ENCODE measurements at regions not wholly inside any gene's neighbourhood (a gene's known extent, or its start where the extent isn't known, plus 50 kb on each side); places are given as distances from the start of the nearest gene placed in this dataset.

DNA sequence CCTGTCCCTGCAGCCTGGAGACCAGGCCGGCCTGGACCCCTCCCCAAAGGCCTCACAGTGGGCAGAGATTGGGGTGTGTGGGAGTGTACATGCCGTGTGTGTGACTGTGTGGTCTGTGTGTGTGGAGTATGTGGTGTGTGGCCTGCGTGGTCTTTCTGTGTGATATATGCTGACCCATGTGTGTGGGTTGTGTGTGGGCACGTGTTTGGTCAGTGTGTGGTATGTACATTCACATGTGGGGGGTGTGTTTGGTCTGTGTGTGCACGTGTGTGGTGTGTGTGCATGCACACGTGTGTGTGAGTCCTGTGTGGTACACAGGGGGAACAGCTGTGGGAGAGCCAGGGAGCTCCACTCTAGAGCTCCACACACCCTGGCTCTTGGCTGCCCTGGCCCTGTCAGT is 1185.1 kb downstream of the BRD1 start:
- peak overlapping the region in 10 of 11 experiments; percentile 56 to 98 (median 89); a peak in 17 of 22 replicates for H3K4me2 ChIP-seq
- no peaks in the 10 kb centered on the region for H3K27me3 ChIP-seq
- H3K4me3 ChIP-seq: no peak overlapping the region
- no peaks in the 10 kb centered on the region for H3K36me3 ChIP-seq
- TF ChIP-seq Cebpa-rat (IDR thresholded peaks at IDR 0.05): no peak
- H3K4me1 ChIP-seq: peaks cover 38 to 99% (median 95%) of the 10 kb centered on the region in 10 experiments
- H3K27ac ChIP-seq: peak overlapping the region in 3 of 11 experiments; percentile 72 to 92 (median 74); a peak in 5 of 22 replicates
- H4K20me1 ChIP-seq: peaks cover 0 to 80% (median 13%) of the 10 kb centered on the region in 11 experiments; a peak in 14 of 22 replicates
- H3K9me3 ChIP-seq (replicated peaks in 1 of 11): no peaks in the 10 kb centered on the region
- H3K9ac ChIP-seq: peak overlapping the region in 2 of 11 experiments; percentile 64 to 70; a peak in 1 of 22 replicates

DNA sequence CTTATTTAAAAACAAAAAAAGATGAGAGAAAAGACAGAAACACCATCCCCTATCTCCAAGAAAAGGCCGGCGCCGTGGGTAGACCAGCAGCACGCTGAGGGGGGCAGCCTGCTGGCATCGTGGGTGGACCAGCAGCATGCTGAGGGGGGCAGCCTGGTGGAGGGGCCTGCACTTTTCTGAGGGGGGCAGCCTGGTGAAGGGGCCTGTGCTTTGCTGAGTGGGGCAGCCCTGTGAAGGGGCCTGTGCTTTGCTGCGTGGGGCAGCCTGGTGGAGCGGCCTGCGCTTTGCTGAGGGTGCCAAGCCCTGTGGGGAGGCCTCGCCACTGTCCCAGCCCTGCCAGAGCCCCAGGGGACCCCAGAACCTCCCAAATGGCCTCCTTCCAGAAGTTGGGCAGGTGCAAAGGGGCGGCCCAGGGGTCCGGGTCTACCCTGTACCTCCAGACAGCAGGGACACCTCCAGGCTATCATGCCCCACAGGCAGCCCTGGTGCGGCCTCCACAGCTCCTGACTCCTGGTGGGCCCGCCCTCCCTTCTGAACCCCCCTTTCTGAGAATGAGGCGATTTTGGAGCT is 1185.7 kb downstream of the BRD1 start:
- H3K4me3 ChIP-seq: no peak overlapping the region
- H3K9ac ChIP-seq: peak overlapping the region in 5 of 11 experiments; percentile 8 to 70 (median 62); a peak in 8 of 22 replicates
- TF ChIP-seq Cebpa-rat (IDR thresholded peaks at IDR 0.05): no peak
- H3K36me3 ChIP-seq: no peaks in the 10 kb centered on the region
- no peaks in the 10 kb centered on the region for H3K27me3 ChIP-seq
- H3K4me1 ChIP-seq: peaks cover 39 to 100% (median 98%) of the 10 kb centered on the region in 10 experiments
- H3K4me2 ChIP-seq: peak overlapping the region; percentile 37 to 98 (median 87); a peak in 21 of 22 replicates
- no peaks in the 10 kb centered on the region for H3K9me3 ChIP-seq (replicated peaks in 1 of 11)
- peaks cover 0 to 79% (median 13%) of the 10 kb centered on the region in 11 experiments; a peak in 14 of 22 replicates for H4K20me1 ChIP-seq
- H3K27ac ChIP-seq: peak overlapping the region in 6 of 11 experiments; percentile 40 to 92 (median 70); a peak in 11 of 22 replicates

DNA sequence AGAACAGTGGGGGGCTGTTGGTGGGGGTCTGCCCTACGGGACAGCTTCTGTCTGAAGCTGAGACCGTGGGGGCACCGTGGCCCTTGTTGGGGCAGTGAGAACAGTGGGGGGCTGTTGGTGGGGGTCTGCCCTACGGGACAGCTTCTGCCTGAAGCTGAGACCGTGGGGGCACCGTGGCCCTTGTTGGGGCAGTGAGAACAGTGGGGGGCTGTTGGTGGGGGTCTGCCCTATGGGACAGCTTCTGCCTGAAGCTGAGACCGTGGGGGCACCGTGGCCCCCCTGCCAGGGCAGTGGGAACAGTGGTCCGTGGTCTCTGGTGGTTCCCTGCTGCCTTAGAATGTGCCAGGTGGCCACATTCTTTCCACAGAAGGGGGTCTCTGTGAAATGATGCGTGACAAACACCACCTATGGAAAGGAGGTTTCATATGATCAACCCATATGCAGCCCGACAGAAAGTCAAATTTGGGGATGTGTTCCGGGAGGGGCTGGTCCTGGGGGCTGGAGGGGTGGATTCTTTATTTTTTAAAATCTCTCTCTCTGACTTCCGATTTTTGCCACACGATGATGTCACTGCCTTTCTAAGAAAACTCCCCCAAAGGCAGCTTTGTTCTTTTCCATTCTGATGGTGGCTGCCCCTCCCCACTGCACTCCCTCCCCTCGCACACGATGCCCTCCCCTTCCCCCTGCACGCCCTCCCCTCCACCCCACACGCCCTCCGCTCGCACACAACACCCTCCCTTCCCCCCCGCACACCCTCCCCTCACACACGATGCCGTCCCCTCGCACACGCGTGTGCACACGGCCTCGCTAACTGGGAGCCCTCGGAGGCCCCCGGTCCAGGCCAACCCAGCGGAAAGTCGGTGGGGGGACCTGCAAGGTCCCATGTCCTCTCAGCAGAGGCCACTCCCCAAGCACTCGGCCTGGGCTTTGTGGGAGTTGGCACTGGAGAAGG is 1186.5 kb downstream of the BRD1 start:
- Histone ChIP-seq H3K9me3 (replicated peaks in 1 of 11) (no peaks in the 10 kb centered on the region), H3K4me1 (peaks cover 47 to 100% (median 98%) of the 10 kb centered on the region in 10 experiments)

DNA sequence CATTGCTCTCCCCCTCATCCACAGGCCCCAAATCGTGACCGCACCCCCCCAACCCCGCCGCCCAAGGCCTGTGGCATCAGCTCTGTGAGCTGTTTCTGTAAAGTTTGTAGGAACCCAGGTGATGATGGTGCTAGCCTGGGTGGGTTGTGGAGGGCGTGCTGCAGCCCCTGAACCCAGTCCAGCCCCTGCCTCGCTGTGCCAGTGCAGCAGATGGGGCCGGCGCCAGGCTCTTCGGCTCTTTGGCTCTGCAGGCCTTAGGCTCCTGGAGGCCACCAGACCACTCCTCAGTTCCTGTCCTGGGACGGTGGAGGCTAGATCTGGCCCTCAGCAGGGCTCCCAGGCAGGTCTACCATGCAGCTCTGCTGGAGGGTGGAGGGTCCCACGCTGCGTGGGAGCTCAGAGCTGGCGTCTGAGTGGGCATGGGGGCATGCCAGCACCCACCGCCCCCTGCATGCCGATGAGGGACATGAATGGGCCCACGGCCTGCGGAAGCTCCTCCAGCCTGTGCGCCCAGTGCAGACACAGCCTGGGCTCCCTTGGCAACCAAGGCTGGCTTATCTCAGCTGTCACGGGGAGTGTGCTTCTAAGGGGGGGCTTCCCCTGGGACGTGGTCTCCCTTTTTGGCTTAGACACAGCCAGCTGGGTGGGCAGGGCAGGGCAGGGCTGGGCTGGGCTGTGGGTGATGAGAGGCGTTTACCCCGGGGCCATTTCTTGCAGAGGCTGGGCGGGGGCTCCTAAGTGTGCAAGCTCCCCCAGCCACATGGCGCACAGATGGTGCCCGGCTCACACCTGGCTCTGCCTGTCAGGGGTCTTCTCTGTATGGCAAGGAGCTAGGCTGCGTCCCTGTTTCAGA is 1187.6 kb downstream of the BRD1 start:
- Histone ChIP-seq H3K27ac (peak overlapping the region in 7 of 11 experiments; percentile 31 to 92 (median 69); a peak in 12 of 22 replicates), H3K4me2 (peak overlapping the region in 10 of 11 experiments; percentile 56 to 98 (median 92); a peak in 20 of 22 replicates), H3K4me3 (no peak overlapping the region; a peak in 1 of 20 replicates), H3K4me1 (peaks cover 54 to 100% (median 98%) of the 10 kb centered on the region in 10 experiments), H4K20me1 (peaks cover 0 to 80% (median 9%) of the 10 kb centered on the region in 11 experiments; a peak in 12 of 22 replicates), H3K27me3 (no peaks in the 10 kb centered on the region; a peak in 1 of 22 replicates), H3K9ac (peak overlapping the region in 5 of 11 experiments; percentile 27 to 76 (median 59); a peak in 10 of 22 replicates), H3K9me3 (replicated peaks in 1 of 11) (no peaks in the 10 kb centered on the region), H3K36me3 (no peaks in the 10 kb centered on the region)
- no peak for TF ChIP-seq Cebpa-rat (IDR thresholded peaks at IDR 0.05)

More for the DNA sequence above, 1186.5 kb downstream of the BRD1 start:
- Histone ChIP-seq H3K4me3 (no peak overlapping the region; a peak in 1 of 20 replicates), H3K4me2 (peak overlapping the region; percentile 56 to 98 (median 91)), H3K27me3 (no peaks in the 10 kb centered on the region), H4K20me1 (peaks cover 0 to 80% (median 13%) of the 10 kb centered on the region in 11 experiments; a peak in 14 of 22 replicates), H3K36me3 (no peaks in the 10 kb centered on the region), H3K27ac (peak overlapping the region in 7 of 11 experiments; percentile 32 to 92 (median 69); a peak in 13 of 22 replicates), H3K9ac (peak overlapping the region in 6 of 11 experiments; percentile 24 to 76 (median 61); a peak in 10 of 22 replicates)
- no peak for TF ChIP-seq Cebpa-rat (IDR thresholded peaks at IDR 0.05)

DNA sequence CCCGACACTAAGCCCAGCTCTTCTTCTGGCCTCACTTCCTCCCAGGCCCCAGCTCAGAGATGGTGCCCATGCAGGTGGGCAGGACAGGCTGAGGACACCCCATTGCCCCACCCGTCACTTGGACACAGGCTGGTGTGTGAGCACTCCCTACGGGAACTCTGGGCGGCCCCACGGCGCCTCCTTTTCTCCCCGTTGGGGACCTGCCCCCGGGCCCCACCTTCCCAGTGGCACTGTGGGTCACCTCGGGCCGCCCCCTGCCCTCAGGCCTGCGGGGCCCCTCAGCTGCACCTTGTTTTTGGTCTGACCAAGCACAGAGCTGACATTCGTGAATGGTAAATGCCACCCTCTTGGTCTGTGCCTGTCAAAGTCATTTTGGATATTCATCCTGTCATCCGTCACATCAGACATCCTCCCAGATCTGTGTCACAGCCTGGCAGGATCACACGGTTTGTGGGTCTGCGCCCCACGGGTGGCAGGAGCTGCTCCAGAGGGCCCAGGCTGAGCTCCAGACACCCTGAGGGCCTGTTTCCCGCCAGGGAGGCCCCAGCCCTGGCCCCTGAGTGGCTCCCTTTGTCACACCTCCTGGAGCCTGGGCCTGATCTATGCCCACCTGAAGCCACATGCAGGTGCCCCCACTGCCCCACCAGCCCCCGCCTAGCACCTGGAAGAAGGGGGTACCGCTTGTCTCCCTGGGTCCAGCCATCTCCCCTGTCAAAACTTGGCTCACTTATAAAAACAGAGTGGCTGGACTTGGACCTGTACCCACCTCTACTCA is 1188.5 kb downstream of the BRD1 start:
- no peaks in the 10 kb centered on the region for H3K36me3 ChIP-seq
- no peaks in the 10 kb centered on the region; a peak in 1 of 22 replicates for H3K27me3 ChIP-seq
- peak overlapping the region in 8 of 11 experiments; percentile 38 to 98 (median 94); a peak in 16 of 22 replicates for H3K4me2 ChIP-seq
- peak overlapping the region in 4 of 11 experiments; percentile 50 to 76 (median 58); a peak in 7 of 22 replicates for H3K9ac ChIP-seq
- TF ChIP-seq Cebpa-rat (IDR thresholded peaks at IDR 0.05): no peak
- H3K27ac ChIP-seq: peak overlapping the region in 4 of 11 experiments; percentile 52 to 92 (median 76); a peak in 7 of 22 replicates
- H3K4me3 ChIP-seq: no peak overlapping the region
- peaks cover 0 to 75% (median 1%) of the 10 kb centered on the region in 11 experiments; a peak in 11 of 22 replicates for H4K20me1 ChIP-seq
- peaks cover 52 to 100% (median 98%) of the 10 kb centered on the region in 10 experiments for H3K4me1 ChIP-seq
- no peaks in the 10 kb centered on the region for H3K9me3 ChIP-seq (replicated peaks in 1 of 11)

DNA sequence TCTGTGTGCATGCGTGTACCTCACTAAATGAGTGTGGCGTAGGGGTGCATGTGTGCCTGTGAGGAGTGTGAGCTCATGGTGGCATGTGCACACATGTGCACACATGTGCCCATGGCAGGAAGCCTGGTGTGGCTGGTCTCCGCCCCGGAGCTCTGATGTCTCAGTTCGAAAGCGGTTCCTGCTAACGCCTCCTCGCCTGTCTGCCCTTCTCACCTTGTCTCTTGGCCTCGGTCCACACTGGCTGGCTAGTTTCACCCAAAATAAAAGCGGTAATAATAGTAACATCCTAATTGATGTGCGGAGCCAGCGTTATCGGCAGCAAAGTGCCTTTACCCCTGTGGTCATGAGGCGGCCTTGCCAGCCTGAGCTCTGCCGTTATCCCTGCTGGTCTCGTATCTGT is 1190.4 kb downstream of the BRD1 start:
- peak overlapping the region in 6 of 11 experiments; percentile 58 to 92 (median 82); a peak in 11 of 22 replicates for H3K27ac ChIP-seq
- H3K9ac ChIP-seq: peak overlapping the region in 4 of 11 experiments; percentile 70 to 83 (median 74); a peak in 6 of 22 replicates
- no peak for TF ChIP-seq Cebpa-rat (IDR thresholded peaks at IDR 0.05)
- H3K4me3 ChIP-seq: no peak overlapping the region; a peak in 1 of 20 replicates
- peaks cover 43 to 100% (median 98%) of the 10 kb centered on the region in 10 experiments for H3K4me1 ChIP-seq
- no peaks in the 10 kb centered on the region; a peak in 1 of 22 replicates for H3K27me3 ChIP-seq
- peak overlapping the region in 10 of 11 experiments; percentile 59 to 98 (median 90); a peak in 19 of 22 replicates for H3K4me2 ChIP-seq
- H3K36me3 ChIP-seq: no peaks in the 10 kb centered on the region
- peaks cover 0 to 68% (median 5%) of the 10 kb centered on the region in 11 experiments; a peak in 7 of 22 replicates for H4K20me1 ChIP-seq
- H3K9me3 ChIP-seq (replicated peaks in 1 of 11): no peaks in the 10 kb centered on the region

DNA sequence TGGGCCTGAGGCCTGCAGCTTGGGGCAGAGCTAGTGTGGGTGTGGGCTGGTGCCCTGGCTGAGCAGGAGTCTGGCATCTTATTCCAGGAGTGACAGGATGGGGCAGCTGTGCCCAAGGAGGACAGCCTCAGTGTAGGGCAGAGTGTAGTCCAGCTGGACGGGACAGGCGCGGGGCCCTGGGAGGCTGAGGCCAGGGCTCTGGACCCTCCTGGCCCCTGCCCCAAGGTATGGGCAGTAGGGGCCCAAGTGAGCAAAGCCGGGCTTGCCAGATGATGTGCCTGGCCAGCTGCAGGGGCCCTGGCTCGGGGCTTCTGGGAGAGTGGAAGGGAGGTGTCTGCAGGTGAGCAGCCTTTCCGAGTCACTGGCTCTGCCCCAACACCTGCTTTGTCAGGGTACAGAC is 1190.9 kb downstream of the BRD1 start:
- H3K9me3 ChIP-seq (replicated peaks in 1 of 11): no peaks in the 10 kb centered on the region
- H3K9ac ChIP-seq: peak overlapping the region in 5 of 11 experiments; percentile 24 to 83 (median 73); a peak in 9 of 22 replicates
- TF ChIP-seq Cebpa-rat (IDR thresholded peaks at IDR 0.05): no peak
- H3K27me3 ChIP-seq: no peaks in the 10 kb centered on the region; a peak in 1 of 22 replicates
- H3K4me3 ChIP-seq: no peak overlapping the region; a peak in 1 of 20 replicates
- H3K27ac ChIP-seq: peak overlapping the region in 8 of 11 experiments; percentile 4 to 92 (median 74); a peak in 14 of 22 replicates
- peaks cover 0 to 67% (median 5%) of the 10 kb centered on the region in 11 experiments; a peak in 7 of 22 replicates for H4K20me1 ChIP-seq
- peak overlapping the region; percentile 59 to 98 (median 87) for H3K4me2 ChIP-seq
- H3K4me1 ChIP-seq: peaks cover 39 to 100% (median 98%) of the 10 kb centered on the region in 10 experiments
- H3K36me3 ChIP-seq: no peaks in the 10 kb centered on the region
